Esophagus mucosa (tissue), 1 donor: ENCODE measurements at regions not wholly inside any gene's neighbourhood (a gene's known extent, or its start where the extent isn't known, plus 50 kb on each side); places are given as distances from the start of the nearest gene placed in this dataset.

Experiments used
- ATAC-seq: fragments of 200-7000 bp; cut with Tn5 transposase; one replicate; pipeline ENCODE4 v1.9.1; 2020
- donor health status: DM: yes; HTN: yes; CAD: no.

DNA sequence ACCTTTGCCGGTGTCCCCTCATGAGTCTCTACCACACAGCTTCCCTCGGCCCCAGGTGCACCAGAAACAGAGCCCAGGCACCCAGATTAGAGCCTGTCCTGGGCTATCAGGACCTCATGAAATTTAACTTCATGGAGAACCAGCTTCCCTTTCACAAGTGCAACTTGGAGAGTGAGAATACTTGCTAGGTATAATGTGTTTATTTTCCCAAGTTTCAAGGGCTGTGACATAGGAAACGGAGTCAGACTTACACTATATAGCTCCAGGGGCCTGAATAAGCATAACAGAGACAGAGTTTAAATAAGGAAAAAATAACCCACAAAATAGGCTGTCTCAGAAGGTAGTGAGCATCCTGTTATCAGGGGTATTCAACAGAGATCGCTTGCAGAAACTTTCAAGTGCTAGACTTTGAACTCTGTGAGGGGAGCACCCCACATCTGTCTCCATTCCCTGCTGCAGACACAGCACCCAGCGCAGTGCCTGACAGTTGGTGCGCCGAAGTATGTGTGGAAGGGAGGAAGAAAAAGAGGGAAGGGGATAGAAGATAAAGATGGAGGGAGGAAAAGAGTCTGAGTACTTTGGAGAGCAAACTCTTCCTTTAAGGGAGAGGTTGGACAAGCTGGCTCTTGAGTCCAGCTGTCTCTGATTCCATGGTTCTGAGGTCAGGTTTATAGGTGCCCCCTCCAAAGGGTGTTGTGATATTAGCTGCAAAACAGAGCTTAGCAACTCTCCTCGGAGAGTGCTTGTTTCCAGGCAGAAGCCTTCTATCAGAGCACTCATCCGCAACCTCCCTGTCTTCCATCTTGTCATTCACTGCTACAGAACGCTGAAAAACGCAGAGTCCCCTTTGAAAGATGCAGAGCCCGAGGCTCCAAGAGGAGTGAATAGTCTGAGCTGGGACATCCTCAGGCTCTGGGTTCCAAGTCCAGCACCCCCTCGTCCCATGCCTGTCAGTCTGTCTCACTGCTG is 84.8 kb downstream of the CPN2 start:
- ATAC-seq: no peak

DNA sequence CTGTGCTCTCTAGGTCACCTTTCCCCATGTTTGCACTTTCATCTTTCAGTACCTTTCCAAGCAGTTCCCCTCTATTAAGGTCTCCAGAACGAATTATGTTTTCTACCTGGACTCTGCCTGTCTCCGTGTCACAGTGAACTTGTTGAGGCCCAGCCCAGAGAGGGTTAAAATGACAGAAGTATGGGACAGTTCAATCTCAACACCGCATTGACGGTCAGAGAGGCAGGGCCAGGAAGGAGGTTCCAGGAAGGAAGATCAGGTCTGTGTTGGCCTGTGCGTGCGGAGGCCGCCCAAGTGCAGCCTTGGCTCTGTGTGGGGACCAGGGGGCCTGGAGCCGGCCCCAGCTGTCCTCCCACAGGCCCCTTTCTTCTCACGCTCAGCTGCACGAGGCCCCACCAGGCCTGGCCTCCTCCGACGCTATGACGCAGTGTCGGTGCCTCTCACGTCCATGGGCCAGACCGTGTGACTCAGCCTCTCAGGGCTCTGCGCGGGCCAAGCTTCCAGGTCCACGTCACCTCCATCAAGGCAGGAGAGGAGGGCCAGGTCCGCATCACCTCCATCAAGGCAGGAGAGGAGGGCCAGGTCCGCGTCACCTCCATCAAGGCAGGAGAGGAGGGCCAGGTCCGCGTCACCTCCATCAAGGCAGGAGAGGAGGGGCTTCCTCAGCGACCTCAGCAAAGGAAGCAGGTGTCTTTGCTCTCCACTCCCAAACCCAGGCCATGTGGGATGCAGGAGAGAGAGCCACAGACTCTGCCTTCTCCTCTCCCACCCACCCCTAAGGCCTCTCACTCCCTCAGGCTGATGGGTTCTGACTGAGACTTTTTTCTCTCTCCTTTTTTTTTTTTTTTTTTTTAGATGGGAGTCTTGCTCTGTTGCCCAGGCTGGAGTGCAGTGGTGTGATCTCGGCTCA is 83.1 kb downstream of the CPN2 start:
- ATAC-seq: no peak

DNA sequence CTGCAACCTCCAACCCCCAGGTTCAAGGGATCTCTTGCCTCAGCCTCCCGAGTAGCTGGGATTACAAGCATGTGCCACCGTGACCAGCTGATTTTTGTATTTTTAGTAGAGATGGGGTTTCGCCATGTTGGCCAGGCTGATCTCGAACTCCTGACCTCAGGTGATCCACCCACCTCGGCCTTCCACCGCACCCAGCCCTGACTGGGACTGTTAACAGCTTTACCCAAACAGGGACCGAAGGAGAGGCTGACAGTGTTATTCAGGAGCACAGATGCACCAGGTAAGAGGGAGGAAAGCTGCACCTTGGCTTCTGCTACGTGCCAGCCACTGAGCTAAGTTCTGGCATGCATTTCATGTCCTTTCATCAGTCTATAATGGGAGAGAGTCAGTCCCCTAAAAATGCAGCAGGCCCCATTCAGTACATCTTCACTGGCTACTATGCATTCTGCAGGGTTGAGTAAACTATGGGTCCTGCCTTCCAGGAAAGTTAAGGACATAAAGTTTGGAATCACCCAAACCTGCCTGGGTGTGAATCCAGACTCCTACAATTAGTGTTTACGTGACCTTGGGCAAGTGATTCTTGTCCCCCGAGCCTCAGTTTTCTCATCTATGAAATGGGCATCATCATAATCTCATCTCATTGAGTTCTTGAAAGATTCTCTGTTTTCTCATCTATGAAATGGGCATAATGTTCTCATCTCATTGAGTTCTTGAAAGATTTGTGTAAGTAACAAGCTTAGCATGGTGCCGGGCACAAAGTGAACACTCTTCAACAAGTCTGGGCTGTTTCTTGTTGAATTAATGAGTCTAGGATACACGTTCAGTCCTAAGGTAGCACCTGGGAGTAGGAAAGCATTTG is 82.2 kb downstream of the CPN2 start:
- no peak for ATAC-seq

DNA sequence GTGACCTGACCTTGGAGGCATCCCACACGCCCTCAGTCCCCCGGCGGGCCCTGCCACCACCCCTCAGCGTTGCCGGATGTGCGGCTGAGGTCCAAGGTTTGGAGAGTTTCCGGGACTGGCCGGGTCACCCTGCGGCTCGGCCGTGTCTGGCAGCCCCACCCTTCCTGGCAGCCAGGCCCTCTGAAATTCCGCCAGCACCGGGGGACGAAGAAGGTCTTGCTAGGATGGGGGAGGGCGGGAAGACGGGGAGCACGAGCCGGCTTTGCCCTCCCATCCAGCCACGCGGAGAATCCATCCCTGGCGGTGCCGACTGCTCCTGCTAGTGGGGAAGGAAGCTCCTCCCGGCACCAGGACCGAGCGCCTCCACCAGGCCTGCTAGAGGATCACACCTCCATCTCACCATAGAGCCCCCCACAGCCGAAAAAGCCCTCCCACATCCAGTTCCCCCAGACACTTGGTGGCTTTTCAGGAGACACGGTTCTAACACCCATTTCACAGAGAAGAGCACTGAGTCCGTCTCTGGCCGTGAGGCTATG is 81.5 kb downstream of the CPN2 start:
- peak; percentile 35 for ATAC-seq

DNA sequence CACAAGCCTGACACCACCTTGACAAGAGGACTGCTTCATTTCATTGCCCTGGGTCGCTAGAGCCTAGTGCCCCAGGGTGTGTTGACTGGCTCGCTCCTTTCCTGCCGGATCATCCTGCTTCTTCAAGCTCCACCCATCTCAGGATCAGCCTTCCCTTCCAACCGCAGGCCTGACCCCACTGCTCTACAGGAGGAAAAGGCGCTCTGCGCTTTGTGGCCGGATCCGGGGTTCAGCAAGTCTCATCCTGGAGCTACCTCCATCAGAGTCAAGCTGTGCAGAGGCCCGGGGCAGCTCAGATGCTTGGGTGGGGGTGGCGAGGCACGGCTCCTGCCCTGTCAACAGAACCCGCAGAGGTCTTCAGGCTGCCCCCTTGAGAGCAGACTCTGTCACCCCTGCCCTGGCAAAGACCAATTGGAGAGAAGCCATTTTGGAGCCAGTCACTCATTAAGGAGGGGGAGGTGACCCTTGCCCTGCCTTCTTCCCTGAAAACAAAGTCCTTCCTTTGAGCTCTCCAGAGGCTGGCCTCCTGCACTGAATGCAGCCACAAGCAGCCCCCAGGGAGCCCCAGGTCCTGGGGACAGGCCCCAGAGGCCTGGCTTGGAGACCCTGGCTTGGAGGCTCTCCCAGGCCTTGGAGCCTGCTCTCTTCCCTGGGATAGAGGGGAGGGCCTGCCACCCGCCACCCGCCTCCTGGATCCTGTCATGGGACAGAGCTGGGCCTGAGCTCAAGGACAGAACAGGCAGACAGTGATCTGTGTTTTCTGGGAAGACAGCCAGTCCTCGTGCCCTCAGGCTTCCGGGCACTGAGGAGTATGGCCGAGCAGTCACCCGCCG is 80.3 kb downstream of the CPN2 start:
- ATAC-seq: peak; percentile 64

DNA sequence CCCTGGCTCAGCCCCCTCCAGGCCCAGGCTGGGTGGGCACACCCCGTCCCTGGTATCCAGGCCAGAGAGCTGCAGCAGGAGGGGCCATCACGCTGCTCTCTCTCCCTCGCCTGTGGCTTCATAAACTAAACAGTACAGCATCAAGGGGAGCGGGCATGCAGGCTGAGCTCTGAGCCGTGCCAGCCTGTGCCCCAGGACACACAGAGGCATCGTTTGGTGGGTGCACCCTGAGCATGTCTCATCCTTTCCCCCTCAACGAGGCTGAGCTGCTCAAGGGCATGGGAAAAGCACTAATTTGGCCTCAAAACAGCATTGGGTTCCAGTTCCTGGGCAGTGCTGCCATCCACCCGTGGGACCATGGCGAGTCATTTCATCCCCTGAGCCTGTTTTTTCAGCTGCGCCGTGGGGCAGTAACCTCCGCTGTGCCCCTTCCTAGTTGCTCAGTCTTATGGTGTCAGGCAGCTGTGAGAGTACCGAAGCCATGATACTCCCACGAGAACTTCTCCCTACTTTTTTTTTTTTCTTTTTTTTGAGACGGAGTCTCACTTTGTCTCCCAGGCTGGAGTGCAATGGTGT is 79.6 kb downstream of the CPN2 start:
- ATAC-seq: no peak

DNA sequence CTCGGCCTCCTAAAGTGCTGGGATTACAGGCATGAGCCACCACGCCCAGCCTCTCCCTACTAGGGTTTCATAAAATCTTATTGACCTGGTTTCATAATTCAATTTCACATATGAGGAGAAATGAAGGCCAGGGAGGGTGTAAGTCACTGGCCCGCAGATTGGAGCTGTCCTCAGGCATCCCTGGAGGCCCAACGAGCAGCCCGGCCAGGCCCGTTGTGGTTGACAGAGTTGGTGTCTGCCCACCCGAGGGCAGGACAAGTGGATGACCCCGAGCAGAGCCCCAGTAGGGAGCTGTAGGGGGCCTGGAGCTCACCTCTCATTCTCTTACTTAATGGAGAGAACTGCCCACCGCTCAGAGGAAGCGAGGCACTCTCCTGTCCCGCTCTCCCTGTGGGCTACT is 78.9 kb downstream of the CPN2 start:
- ATAC-seq: no peak

DNA sequence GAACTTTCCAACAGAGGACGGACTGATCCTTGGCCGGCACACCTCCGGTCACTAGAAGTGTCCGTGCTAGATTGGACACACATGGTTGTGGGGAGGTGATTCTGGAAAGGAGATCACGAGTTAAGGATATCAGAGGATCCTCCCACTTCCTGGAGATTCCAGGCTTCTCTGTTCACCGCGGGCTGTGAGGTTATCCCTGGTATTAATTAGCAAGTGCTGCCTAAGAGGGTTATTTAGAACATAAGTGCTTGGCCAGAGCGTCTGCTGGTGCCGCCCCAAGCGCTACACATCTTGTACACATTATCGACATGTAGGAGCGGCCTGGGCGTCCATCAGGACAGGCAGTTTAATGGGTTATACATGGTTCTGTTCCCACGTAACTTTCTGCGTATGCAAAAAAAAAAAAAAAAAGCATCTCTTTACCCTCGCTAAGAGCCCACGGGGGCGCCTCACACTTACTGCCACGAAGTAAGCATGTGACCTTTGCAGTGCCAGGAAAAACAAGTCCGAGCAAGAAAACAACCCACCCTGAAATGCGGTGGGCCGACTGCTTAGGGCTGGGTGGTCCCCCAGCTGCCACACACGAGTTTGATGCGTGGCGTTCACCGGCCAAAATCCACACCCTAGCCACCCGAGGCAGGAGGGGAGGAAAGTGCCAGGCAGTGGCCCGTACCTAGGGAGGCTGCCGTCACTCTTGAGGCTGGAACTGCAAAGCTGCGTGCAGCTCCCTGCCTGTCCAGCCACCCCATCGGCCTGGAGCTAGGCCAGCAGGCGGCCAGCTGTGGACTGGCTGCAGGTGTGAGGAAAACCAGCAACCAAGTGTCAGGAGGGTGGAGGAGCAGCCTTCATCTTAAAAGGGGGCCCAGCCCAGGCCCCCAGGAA is 78.0 kb downstream of the CPN2 start:
- no peak for ATAC-seq

DNA sequence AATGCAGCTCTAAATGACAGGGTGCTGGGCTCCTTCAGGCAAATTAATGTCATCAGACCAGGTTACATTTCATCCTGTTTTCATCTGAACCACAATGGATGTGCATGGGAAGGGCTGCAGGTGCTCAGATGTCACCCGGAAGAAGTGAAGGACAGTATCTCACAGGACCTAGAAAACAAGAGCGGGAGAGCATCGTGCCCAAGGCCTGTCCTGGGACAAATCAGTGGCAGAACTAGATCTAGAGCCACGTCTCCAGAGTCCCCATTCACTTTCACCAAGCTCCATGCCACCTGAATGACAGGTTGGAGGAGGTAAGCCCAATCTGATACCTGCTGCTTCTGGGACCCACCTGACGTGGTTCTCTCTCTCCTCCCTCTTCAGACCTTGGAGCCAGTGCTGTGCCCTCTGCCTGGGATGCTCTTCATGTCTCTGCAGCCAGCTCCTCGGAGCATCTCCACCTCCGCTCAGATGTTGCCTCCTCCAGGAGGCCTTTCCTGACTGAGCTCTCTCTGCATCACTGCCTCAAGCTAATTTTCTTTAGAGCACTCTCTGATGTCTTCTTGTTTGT is 77.3 kb downstream of the CPN2 start:
- no peak for ATAC-seq

DNA sequence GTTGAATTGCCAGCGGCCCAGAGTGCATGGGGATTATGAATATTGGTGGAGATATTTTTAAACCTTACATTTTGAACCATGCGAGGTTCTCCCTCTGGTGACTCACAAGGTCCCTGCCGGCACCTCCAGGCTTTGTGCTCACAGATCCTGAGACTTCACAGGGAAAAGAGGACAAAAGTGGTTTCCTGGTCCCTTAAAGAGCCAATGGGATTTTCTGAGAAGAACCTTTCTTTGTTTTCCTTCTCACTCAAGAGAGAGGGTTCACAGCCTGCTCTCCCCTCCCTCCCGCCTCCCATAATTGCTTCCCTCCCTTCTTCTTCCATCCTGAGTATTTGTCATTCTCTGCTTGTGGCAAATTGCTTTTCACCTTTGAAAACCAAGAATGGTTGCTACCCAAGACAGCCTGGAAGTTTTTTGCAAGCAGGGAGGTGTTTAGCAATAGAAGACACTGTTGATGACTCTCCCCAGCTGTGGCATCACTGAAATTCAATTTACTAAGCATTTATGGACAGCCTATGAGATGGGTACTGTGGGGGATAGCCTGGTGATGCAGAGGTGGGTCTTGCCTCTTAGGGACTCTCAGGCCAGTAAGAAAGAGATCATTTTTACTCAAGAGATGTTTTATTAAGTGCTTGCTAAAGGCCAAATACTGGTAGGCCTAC is 76.6 kb downstream of the CPN2 start:
- no peak for ATAC-seq

DNA sequence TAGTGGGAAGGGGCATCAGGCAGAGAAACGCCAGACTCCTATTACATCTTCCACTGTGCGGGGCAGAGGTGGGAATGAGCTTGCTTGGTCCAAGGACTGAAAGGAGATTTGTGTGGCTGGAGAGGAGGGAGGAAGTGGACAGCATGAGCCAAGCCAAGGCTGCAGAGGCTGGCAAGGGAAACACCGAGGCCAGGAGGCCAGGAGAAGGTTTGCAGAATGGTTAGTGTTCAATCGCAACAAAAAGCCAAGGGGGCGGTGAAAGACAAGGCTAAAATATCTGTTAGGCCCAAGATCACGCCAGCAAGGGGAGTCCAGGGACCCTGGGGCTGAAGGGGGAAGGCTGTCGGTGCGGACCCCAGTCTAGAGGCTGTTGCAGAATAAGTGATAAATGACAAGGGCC is 75.8 kb downstream of the CPN2 start:
- no peak for ATAC-seq

DNA sequence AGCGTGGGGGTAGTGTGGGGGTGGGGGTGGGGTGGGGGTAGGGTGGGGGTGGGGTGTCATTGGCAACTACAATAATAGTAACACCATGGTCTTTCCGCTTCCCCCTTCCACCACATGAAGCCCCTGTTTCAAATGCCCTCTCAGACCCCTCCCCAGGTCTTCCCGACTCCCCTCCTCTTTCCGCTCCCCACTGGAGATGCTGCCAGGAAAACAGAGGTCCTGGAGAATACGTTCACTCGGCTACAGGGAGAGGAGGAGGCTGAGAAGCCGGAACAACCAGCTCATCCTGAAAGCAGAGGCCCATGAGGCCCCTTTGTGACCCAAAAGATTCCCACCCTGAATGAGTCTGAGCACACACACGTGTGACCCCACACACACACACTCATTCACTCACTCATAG is 75.4 kb downstream of the CPN2 start:
- ATAC-seq: no peak

DNA sequence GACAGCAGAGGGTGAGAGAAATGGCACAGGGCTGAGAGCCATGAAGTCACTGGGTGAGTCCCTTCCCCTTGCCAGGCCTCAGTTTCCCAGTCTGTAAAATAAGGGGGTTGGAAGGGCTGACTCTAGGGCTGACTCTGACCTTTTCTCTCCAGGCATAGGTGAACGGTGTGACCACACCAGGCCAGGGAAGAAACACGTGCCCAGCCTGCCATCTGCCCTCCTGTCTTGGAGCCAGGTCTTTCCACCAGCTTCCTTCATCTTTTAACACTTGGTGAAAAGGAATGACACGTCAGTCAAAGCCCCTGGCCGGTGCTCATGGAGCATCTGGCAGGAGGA is 74.4 kb downstream of the CPN2 start:
- ATAC-seq: no peak

DNA sequence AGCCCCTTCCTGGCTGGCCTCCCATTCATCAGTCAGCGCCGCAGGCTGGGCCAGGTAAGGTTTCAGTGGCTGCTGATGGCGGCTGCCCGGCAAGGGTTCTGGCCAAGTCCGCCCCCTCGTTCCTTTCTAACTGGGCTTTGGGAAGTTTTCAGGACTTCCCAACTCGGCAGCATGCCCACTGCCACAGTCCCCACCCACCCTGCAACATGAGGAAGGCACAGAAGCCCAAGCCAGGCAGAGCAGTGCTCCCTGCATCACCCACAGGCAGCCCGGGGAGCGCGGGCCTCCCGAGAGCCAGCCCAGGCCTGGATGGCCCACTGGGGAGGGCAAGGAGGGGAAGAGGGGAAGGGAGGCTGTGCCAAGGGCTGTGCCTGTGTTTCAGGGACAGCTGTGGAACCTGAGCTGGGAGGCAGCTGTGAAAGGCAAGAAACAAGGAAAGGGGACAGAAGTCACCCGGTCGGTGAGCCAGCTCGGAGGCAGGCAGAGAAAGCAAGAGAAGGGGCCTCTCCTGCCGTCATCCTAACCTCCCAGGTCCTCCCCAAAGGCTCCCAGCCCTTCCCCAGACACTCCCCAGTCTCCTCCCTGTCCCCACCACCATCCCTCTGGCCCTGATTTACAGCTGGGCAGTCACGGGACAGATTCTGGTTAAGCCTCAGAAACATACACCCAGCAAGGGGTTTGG is 73.9 kb downstream of the CPN2 start:
- ATAC-seq: peak; percentile 41

DNA sequence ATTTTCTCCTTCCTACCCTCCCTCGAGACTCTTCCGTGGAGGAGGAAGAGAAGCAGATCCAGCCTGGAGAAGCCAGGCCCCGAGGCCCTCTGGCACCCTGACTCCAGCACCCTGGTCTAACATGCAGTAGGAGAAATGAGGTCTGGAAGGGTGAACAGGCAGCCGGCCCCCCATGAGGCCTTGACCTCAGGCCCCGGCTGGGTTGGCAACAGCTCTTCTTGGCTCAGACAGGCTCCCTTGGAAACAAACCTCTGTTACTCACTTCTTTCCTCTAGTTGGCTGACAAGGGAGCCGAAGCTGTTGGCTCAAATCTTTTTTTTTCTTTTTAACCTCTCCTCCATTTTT is 73.4 kb downstream of the CPN2 start:
- peak; percentile 5 for ATAC-seq

DNA sequence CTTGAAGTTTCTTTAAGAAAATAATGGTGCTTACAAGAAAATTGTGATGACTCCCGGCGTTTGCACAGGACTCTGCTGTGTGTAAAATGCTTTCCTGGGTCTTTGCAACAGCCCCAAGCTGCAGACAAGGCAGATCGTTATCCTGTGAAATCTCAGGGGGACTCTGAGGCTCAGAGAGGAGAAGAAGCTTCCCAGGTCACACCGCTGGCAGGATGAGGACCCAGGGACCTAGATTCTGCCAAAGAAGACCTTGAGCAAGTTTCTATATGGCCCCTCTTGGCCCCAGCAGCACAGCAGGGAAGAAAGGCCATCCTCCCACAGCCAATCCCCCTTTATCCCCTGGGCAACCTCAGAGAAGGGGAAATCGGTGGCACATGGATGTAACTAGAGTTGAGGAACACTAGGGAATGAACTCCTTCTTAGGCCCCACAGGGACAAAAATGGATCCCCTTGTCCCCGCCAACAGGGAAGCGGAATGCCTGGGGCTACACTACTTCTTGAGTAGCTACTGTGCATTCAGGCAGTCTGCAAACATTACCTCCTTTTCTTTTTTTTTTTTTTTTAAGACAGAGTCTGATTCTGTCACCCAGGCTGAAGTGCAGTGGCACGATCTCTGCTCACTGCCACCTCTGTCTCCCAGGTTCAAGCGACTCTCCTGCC is 72.8 kb downstream of the CPN2 start:
- ATAC-seq: no peak

DNA sequence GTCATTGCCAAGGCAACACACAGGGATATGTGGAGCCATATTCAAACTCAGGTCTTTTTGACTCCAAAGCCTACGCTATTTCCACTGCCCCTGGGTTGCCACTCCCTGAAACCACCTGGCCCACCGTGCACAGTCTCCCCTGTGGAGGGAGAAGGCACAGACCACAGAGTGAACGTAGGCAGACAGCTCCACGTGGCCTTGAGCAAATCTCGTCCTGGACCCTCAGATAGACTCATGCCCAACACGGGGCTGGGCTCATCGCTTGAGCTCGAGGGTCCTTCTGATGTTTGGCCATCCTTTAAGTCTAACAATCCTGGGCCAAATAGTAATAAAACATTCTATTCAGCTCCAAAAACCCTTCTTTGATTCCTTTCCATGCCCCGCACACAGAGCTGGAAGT is 72.0 kb downstream of the CPN2 start:
- no peak for ATAC-seq
